Endothelial cell of umbilical vein (primary cell): ENCODE measurements at regions not wholly inside any gene's neighbourhood (a gene's known extent, or its start where the extent isn't known, plus 50 kb on each side); places are given as distances from the start of the nearest gene placed in this dataset.

ENCODE experiments used
- BruUV-seq: library from RNA; stranded (reverse); fragments of 400-500 nt; replicated peaks from 2 replicates; lab custom pipeline; 2021; lab: Mats Ljungman, UMichigan
- CTCF ChIA-PET: fragments of 300-600, 350-600 bp; sonication (Branson Sonifier 250); formaldehyde crosslinking; loops from one replicate; lab custom pipeline; 2021; ENCODE audit warnings: antibody characterized with exemption, inconsistent platforms; lab: Charles Lee
- POLR2A ChIA-PET: fragments of 300-600, 350-600 bp; sonication (Branson Sonifier 250); formaldehyde crosslinking; loops from one replicate; lab custom pipeline; 2021; ENCODE audit warnings: antibody characterized with exemption, inconsistent platforms; lab: Charles Lee
- DNase-seq: peaks from one replicate; pipeline ENCODE4 v3.0.0-alpha.2; 2011; ENCODE audit warnings: low read depth, low spot score
- FAIRE-seq: peaks from 2 replicates; lab custom pipeline; 2011; peaks lifted over from hg19 to GRCh38; lab: Jason Lieb, UNC
- H2AFZ ChIP-seq: 2 replicates; pipeline ENCODE4 v1.6.0; 2012; ENCODE audit warnings: low read depth, low read length, control low read depth, inconsistent platforms
- H3K27ac ChIP-seq: 2 replicates; pipeline ENCODE4 v1.5.1; 2011; ENCODE audit warnings: low read depth, mild to moderate bottlenecking, control low read depth, low read length, moderate library complexity; ENCODE audit not compliant: insufficient read depth
- H3K27me3 ChIP-seq, 2 experiments: 2 replicates each; pipeline versions ENCODE4 v1.6.0 to v1.6.1; 2011; ENCODE audit warnings: low read length in 2 of 2, mixed read lengths in 1 of 2; ENCODE audit not compliant: control insufficient read depth in 2 of 2, insufficient read depth in 2 of 2
- H3K36me3 ChIP-seq, 2 experiments: 2 replicates in 1 of 2; 3 replicates in 1 of 2; pipeline ENCODE4 v1.5.1; 2011; ENCODE audit warnings: low read length in 2 of 2, mild to moderate bottlenecking in 1 of 2, moderate library complexity in 1 of 2; ENCODE audit not compliant: control insufficient read depth in 2 of 2, insufficient read depth in 2 of 2; ENCODE audit errors: extremely low read depth in 1 of 2
- H3K4me1 ChIP-seq: 3 replicates; pipeline ENCODE4 v1.5.1; 2011; ENCODE audit warnings: mild to moderate bottlenecking, low read length; ENCODE audit not compliant: control insufficient read depth, insufficient read depth; ENCODE audit errors: extremely low read depth
- H3K4me2 ChIP-seq: 2 replicates; pipeline ENCODE4 v1.6.1; 2011; ENCODE audit warnings: low read length, control low read depth, mixed read lengths; ENCODE audit not compliant: insufficient read depth
- H3K4me3 ChIP-seq, 3 experiments: fragments of 200-600 bp in 1 of 3; sonication (generic), shearing (Covaris generic) in 1 of 3; replicated peaks in 1 of 3; 2 replicates each; pipeline ENCODE4 v1.5.1; 2011 to 2016; ENCODE audit warnings: control low read depth in 3 of 3, low read length in 3 of 3, mild to moderate bottlenecking in 2 of 3, inconsistent platforms in 1 of 3, low read depth in 1 of 3, moderate library complexity in 1 of 3; ENCODE audit not compliant: insufficient read depth in 1 of 3
- H3K79me2 ChIP-seq: 2 replicates; pipeline ENCODE4 v1.6.0; 2012; ENCODE audit warnings: low read length, inconsistent platforms; ENCODE audit not compliant: control insufficient read depth, insufficient read depth
- H3K9ac ChIP-seq: replicated peaks from 2 replicates; pipeline ENCODE3; 2011; ENCODE audit warnings: low read length, control low read depth; ENCODE audit not compliant: insufficient read depth; ENCODE audit errors: extremely low read depth
- H3K9me1 ChIP-seq: replicated peaks from 3 replicates; pipeline ENCODE4 v1.6.0; 2011; ENCODE audit warnings: mild to moderate bottlenecking, low read length; ENCODE audit not compliant: control insufficient read depth, insufficient read depth; ENCODE audit errors: extremely low read depth
- H3K9me3 ChIP-seq: replicated peaks from 2 replicates; pipeline ENCODE4 v1.5.1; 2012; ENCODE audit warnings: low read length, inconsistent platforms; ENCODE audit not compliant: control insufficient read depth, insufficient read depth
- H4K20me1 ChIP-seq: replicated peaks from 2 replicates; pipeline ENCODE3; 2011; ENCODE audit warnings: mild to moderate bottlenecking, low read length; ENCODE audit not compliant: control insufficient read depth, insufficient read depth; ENCODE audit errors: extremely low read depth
- EZH2 ChIP-seq: IDR thresholded peaks from 2 replicates; pipeline ENCODE4 v1.6.1; 2012; ENCODE audit warnings: borderline replicate concordance, low read depth, mild to moderate bottlenecking, moderate library complexity, low read length, inconsistent platforms; ENCODE audit not compliant: severe bottlenecking
- FOS ChIP-seq: IDR thresholded peaks from 2 replicates; pipeline ENCODE4 v1.6.1; 2011; ENCODE audit warnings: mild to moderate bottlenecking, low read length, moderate library complexity, borderline replicate concordance; ENCODE audit not compliant: insufficient read depth
- POLR2A ChIP-seq: IDR thresholded peaks from 2 replicates; pipeline ENCODE4 v1.6.1; 2012; ENCODE audit warnings: low read depth, mild to moderate bottlenecking, control low read depth, low read length
- dilution Hi-C: fragments of 300-500 bp; cut with MboI; formaldehyde crosslinking; loops from one replicate; pipeline ENCODE4 v1.15.0; 2019; ENCODE audit warnings: low sequenced_read_pairs; ENCODE audit not compliant: extremely low pct_ligation_motif_present
- intact Hi-C: fragments of 100-400 bp; cut with micrococcal nuclease; formaldehyde crosslinking; loops from one replicate; pipeline ENCODE4 v1.10.0; 2022
- TF ChIP-seq, protein P1 (sequence below), 2 donors: IDR thresholded peaks; 1 replicate in 1 of 2; 2 replicates in 1 of 2; pipeline ENCODE4 v1.5.1; 2011; ENCODE audit warnings: low read length in 2 of 2, mild to moderate bottlenecking in 2 of 2, moderate library complexity in 2 of 2, control low read depth in 1 of 2, inconsistent platforms in 1 of 2, low read depth in 1 of 2; ENCODE audit not compliant: insufficient read depth in 1 of 2; ENCODE audit errors: extremely low read depth in 1 of 2

GRCh38 chr3:99536555-99537314, 101.7 kb upstream of the COL8A1 start:
- TF ChIP-seq FOS (no peak), EZH2 (no peak), POLR2A (no peak)
- TF ChIP-seq, protein P1, sequence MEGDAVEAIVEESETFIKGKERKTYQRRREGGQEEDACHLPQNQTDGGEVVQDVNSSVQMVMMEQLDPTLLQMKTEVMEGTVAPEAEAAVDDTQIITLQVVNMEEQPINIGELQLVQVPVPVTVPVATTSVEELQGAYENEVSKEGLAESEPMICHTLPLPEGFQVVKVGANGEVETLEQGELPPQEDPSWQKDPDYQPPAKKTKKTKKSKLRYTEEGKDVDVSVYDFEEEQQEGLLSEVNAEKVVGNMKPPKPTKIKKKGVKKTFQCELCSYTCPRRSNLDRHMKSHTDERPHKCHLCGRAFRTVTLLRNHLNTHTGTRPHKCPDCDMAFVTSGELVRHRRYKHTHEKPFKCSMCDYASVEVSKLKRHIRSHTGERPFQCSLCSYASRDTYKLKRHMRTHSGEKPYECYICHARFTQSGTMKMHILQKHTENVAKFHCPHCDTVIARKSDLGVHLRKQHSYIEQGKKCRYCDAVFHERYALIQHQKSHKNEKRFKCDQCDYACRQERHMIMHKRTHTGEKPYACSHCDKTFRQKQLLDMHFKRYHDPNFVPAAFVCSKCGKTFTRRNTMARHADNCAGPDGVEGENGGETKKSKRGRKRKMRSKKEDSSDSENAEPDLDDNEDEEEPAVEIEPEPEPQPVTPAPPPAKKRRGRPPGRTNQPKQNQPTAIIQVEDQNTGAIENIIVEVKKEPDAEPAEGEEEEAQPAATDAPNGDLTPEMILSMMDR (IDR thresholded peaks at IDR 0.05; ENCODE audit: extremely low read depth in 1 of 2, insufficient read depth in 1 of 2, low read depth in 1 of 2, low read length in 2 of 2): no peak
- BruUV-seq: no TSS peak
- dilution Hi-C loops (no loop called here), intact Hi-C loops (no loop called here)
- no peak overlapping the region for H2AFZ ChIP-seq
- no peaks in the 10 kb centered on the region for H3K79me2 ChIP-seq
- H3K4me1 ChIP-seq: no peaks in the 10 kb centered on the region
- H3K9me3 ChIP-seq: no peaks in the 10 kb centered on the region
- no peak overlapping the region for H3K4me2 ChIP-seq
- CTCF ChIA-PET: interaction anchor here (1.1 to 2.0 kb wide), 2 partner anchors 9 to 12 kb away, joined by 3 to 9 read pairs; no protein-coding TSS in a partner anchor
- H3K9ac ChIP-seq: no peak overlapping the region
- DNase-seq: no peak
- H3K9me1 ChIP-seq: no peaks in the 10 kb centered on the region
- H3K4me3 ChIP-seq: no peak overlapping the region
- no peaks in the 10 kb centered on the region for H4K20me1 ChIP-seq
- no peak for FAIRE-seq
- POLR2A ChIA-PET: no interaction called here
- no peak overlapping the region for H3K27ac ChIP-seq
- no peaks in the 10 kb centered on the region for H3K36me3 ChIP-seq
- H3K27me3 ChIP-seq: no peaks in the 10 kb centered on the region
